K562 (cell line): ENCODE measurements at regions not wholly inside any gene's neighbourhood (a gene's known extent, or its start where the extent isn't known, plus 50 kb on each side); places are given as distances from the start of the nearest gene placed in this dataset.

ENCODE experiments used
- ATAC-seq: fragments of 200-7000 bp; cut with Tn5 transposase; 3 replicates; pipeline ENCODE4 v1.9.1; 2020; ENCODE audit warnings: moderate library complexity
- BruUV-seq: library from RNA; stranded (reverse); fragments of 400-500 nt; replicated peaks from 2 replicates; lab custom pipeline; 2021; lab: Mats Ljungman, UMichigan
- CTCF ChIA-PET: fragments of 300-600 bp; formaldehyde crosslinking; extraction: SDS; loops from one replicate; lab custom pipeline; 2021; ENCODE audit warnings: low intra/inter-chr PET ratio; lab: Yijun Ruan, JAX
- POLR2A ChIA-PET: fragments of 300-600, 350-650 bp; sonication (Branson Sonifier 250); formaldehyde crosslinking; extraction: SDS; loops from one replicate; lab custom pipeline; 2021; ENCODE audit warnings: antibody characterized with exemption, inconsistent platforms; lab: Yijun Ruan, JAX
- DNase-seq, 4 experiments: peaks; one replicate each; pipeline versions ENCODE4 v3.0.0 to v3.0.0-alpha.2; 2011 to 2018; ENCODE audit warnings: low spot score in 3 of 4, mixed read lengths in 3 of 4; ENCODE audit errors: extremely low read depth in 1 of 4
- FAIRE-seq: peaks from 2 replicates; lab custom pipeline; 2011; peaks lifted over from hg19 to GRCh38; lab: Jason Lieb, UNC
- H2AFZ ChIP-seq: 2 replicates; pipeline ENCODE4 v1.6.0; 2011; ENCODE audit warnings: low read depth, low read length, control low read depth, inconsistent platforms
- H3K27ac ChIP-seq: fragments of 200-600 bp; 3 replicates; pipeline ENCODE4 v1.8.0; 2011; ENCODE audit warnings: low read depth, mild to moderate bottlenecking, control low read depth, inconsistent platforms, low read length, moderate library complexity, mixed read lengths; ENCODE audit errors: extremely low read depth
- H3K27me3 ChIP-seq, 2 experiments: fragments of 300-600 bp in 1 of 2; 2 replicates in 1 of 2; 3 replicates in 1 of 2; pipeline versions ENCODE4 v1.6.0 to v1.8.0; 2011; ENCODE audit warnings: inconsistent platforms in 2 of 2, low read length in 2 of 2, mild to moderate bottlenecking in 1 of 2, mixed read lengths in 1 of 2, moderate library complexity in 1 of 2; ENCODE audit not compliant: control insufficient read depth in 2 of 2, insufficient read depth in 2 of 2
- H3K36me3 ChIP-seq: fragments of 300-600 bp; 3 replicates; pipeline ENCODE4 v1.8.0; 2011; ENCODE audit warnings: mild to moderate bottlenecking, low read length, inconsistent platforms; ENCODE audit not compliant: control insufficient read depth, insufficient read depth
- H3K4me1 ChIP-seq, 2 experiments: fragments of 200-600 bp in 1 of 2; replicated peaks in 1 of 2; 2 replicates in 1 of 2; 3 replicates in 1 of 2; pipeline versions ENCODE4 v1.5.1 to v1.8.0; 2011; ENCODE audit warnings: inconsistent platforms in 2 of 2, low read length in 2 of 2, mild to moderate bottlenecking in 1 of 2, mixed read lengths in 1 of 2, moderate library complexity in 1 of 2; ENCODE audit not compliant: control insufficient read depth in 2 of 2, insufficient read depth in 2 of 2
- H3K4me2 ChIP-seq: 2 replicates; pipeline ENCODE4 v1.6.1; 2011; ENCODE audit warnings: low read length, control low read depth, inconsistent platforms, mixed read lengths; ENCODE audit not compliant: insufficient read depth
- H3K4me3 ChIP-seq: fragments of 200-600 bp; sonication (generic), shearing (Covaris generic); 2 replicates; pipeline ENCODE4 v1.5.1; 2016; ENCODE audit warnings: control low read depth, inconsistent platforms
- H3K79me2 ChIP-seq: fragments of 200-600 bp; 3 replicates; pipeline ENCODE4 v1.8.0; 2011; ENCODE audit warnings: low read length, inconsistent platforms; ENCODE audit not compliant: control insufficient read depth, insufficient read depth
- H3K9ac ChIP-seq, 2 experiments: 2 replicates each; pipeline versions ENCODE4 v1.6.0 to v1.6.1; 2011; ENCODE audit warnings: low read depth in 2 of 2, low read length in 2 of 2, control low read depth in 1 of 2, inconsistent platforms in 1 of 2, mild to moderate bottlenecking in 1 of 2, mixed read lengths in 1 of 2; ENCODE audit not compliant: insufficient read depth in 1 of 2
- H3K9me1 ChIP-seq: one replicate; pipeline ENCODE4 v1.6.0; 2011; ENCODE audit warnings: inconsistent platforms, mild to moderate bottlenecking, low read length, moderate library complexity; ENCODE audit not compliant: control insufficient read depth, insufficient read depth
- H3K9me3 ChIP-seq: replicated peaks from 2 replicates; pipeline ENCODE4 v1.5.1; 2011; ENCODE audit warnings: low read depth, low read length, inconsistent platforms; ENCODE audit not compliant: control insufficient read depth, insufficient read depth
- H4K20me1 ChIP-seq: replicated peaks from 2 replicates; pipeline ENCODE4 v1.6.1; 2011; ENCODE audit warnings: low read length, inconsistent platforms, mixed read lengths; ENCODE audit not compliant: control insufficient read depth, insufficient read depth
- CBX5 ChIP-seq: IDR thresholded peaks from 2 replicates; pipeline ENCODE4 v1.6.1; 2014; ENCODE audit warnings: low read depth, borderline replicate concordance
- CHD1 ChIP-seq: fragments of 200-600 bp; sonication (generic); IDR thresholded peaks from one replicate; pipeline ENCODE4 v1.6.1; 2012; ENCODE audit warnings: mild to moderate bottlenecking, moderate library complexity, low read length, inconsistent platforms
- FOXM1 ChIP-seq, 2 experiments: fragments of 450-650 bp in 1 of 2; sonication (generic) in 1 of 2; formaldehyde crosslinking in 1 of 2; IDR thresholded peaks; 2 replicates each; pipeline versions ENCODE4 v1.6.1 to v1.9.0; 2017 to 2022; ENCODE audit warnings: low read depth in 2 of 2, mild to moderate bottlenecking in 2 of 2, missing genetic modification reagents in 1 of 2, moderate library complexity in 1 of 2
- POLR2AphosphoS2 ChIP-seq: IDR thresholded peaks from 2 replicates; pipeline ENCODE4 v1.6.1; 2012; ENCODE audit warnings: low read length, improper control_type of control experiment
- PURB ChIP-seq: sonication (generic); formaldehyde crosslinking; IDR thresholded peaks from 2 replicates; pipeline ENCODE4 v1.9.0; 2021; ENCODE audit warnings: low read depth, mild to moderate bottlenecking, missing genetic modification reagents
- PYGO2 ChIP-seq: fragments of 450-650 bp; IDR thresholded peaks from 2 replicates; pipeline ENCODE4 v1.6.1; 2016; ENCODE audit warnings: mild to moderate bottlenecking, missing genetic modification characterization, moderate library complexity, missing compliant biosample characterization
- RAD51 ChIP-seq: fragments of 450-650 bp; IDR thresholded peaks from 2 replicates; pipeline ENCODE4 v1.7.1; 2016; ENCODE audit warnings: low read depth, mild to moderate bottlenecking, borderline replicate concordance
- SMARCB1 ChIP-seq: IDR thresholded peaks from 2 replicates; pipeline ENCODE4 v1.6.1; 2011; ENCODE audit warnings: improper control_type of control experiment, low read depth; ENCODE audit not compliant: insufficient read length
- SRF ChIP-seq, 2 experiments: fragments of 250-450, 450-650 bp in 1 of 2; sonication (Bioruptor Pico) in 1 of 2; sonication (generic) in 1 of 2; formaldehyde crosslinking; IDR thresholded peaks; 2 replicates each; pipeline versions ENCODE4 v1.5.0 to v1.5.1; 2020 to 2022; ENCODE audit warnings: mild to moderate bottlenecking in 1 of 2, missing genetic modification reagents in 1 of 2
- TARDBP ChIP-seq: fragments of 450-650 bp; IDR thresholded peaks from 2 replicates; pipeline ENCODE4 v1.6.1; 2016
- U2AF2 ChIP-seq: fragments of 200-400 bp; formaldehyde crosslinking; optimal IDR thresholded peaks from 2 replicates; pipeline ENCODE3; 2017; ENCODE audit warnings: low read depth, mild to moderate bottlenecking, low read length
- ZNF445 ChIP-seq: fragments of 250-450 bp; sonication (Bioruptor Pico); IDR thresholded peaks from 2 replicates; pipeline ENCODE4 v1.4.0; 2020; ENCODE audit warnings: low read depth, mild to moderate bottlenecking, moderate library complexity
- ZNF644 ChIP-seq: fragments of 200-800 bp; sonication (Bioruptor generic); IDR thresholded peaks from 2 replicates; pipeline ENCODE4 v1.6.1; 2016; ENCODE audit warnings: low read depth, missing genetic modification characterization, missing compliant biosample characterization
- WGBS: fragments of 100-300 bp; shearing (Covaris generic); methylation state at CpG from one replicate; pipeline ENCODE4 v1.1.6; 2016; ENCODE audit warnings: low coverage, mixed read lengths; ENCODE audit not compliant: insufficient coverage; ENCODE audit errors: missing lambda C conversion rate; 5-methylcytosine and 5-hydroxymethylcytosine counted together
- in situ Hi-C: fragments of 300-500 bp; cut with MboI; formaldehyde crosslinking; loops from 4 replicates; pipeline ENCODE4 v1.15.0; 2018; ENCODE audit warnings: inconsistent platforms, mixed read lengths
- intact Hi-C: fragments of 100-400 bp; cut with micrococcal nuclease; formaldehyde crosslinking; loops from 2 replicates; pipeline ENCODE4 v1.14.2; 2022
- TF ChIP-seq, protein P1 (sequence below): sonication (generic); formaldehyde crosslinking; IDR thresholded peaks from 2 replicates; pipeline ENCODE4 v1.4.0; 2020; ENCODE audit warnings: mild to moderate bottlenecking, missing genetic modification reagents
- TF ChIP-seq, protein P2 (sequence below), 2 experiments: IDR thresholded peaks; 2 replicates each; pipeline ENCODE4 v1.6.1; 2011; ENCODE audit warnings: borderline replicate concordance in 1 of 2, control low read depth in 1 of 2, low read depth in 1 of 2, low read length in 1 of 2, mild to moderate bottlenecking in 1 of 2, mixed read lengths in 1 of 2, moderate library complexity in 1 of 2; ENCODE audit not compliant: insufficient read depth in 1 of 2, insufficient read length in 1 of 2, poor library complexity in 1 of 2, severe bottlenecking in 1 of 2; ENCODE audit errors: extremely low read depth in 1 of 2
- TF ChIP-seq, protein P3 (sequence below): fragments of 450-650 bp; IDR thresholded peaks from 2 replicates; pipeline ENCODE4 v1.6.1; 2018; ENCODE audit not compliant: partially characterized antibody

DNA sequence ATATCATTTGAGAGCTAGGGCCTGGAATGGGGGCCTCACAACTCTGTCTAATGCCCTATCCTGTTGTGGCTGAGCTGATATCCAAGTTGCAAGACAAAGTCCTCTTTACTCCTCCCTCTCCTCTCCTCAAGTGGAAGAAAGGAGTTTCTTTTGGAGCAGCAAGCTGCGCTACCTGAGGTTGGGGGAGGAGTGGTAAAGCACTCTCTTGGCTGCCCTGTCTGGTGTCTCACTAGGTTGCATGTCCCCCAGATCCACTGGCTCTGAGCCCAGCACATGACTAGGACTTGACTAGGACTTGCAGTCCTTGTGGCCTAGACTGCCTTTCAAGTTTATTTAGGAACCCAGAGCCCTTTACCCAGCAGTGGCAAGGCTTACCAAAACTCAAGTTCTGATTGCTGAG, 141.1 kb upstream of the SETMAR start:
- WGBS, result 0% methylated on average over 1 of the region's 1 CpG
- in situ Hi-C loops, result no loop called here
- CTCF ChIA-PET, result no interaction called here
- TF ChIP-seq CBX5 (no peak), CHD1 (no peak), FOXM1 (IDR thresholded peaks at IDR 0.05; ENCODE audit: low read depth) (no peak), FOXM1 (CRISPR knock-in tag; IDR thresholded peaks at IDR 0.05; ENCODE audit: low read depth) (no peak), SMARCB1 (no peak), ZNF644 (no peak), ZNF445 (CRISPR knock-in tag) (no peak), SRF (CRISPR knock-in tag; IDR thresholded peaks at IDR 0.05) (no peak), TARDBP (no peak), POLR2AphosphoS2 (no peak), PURB (CRISPR knock-in tag) (no peak), U2AF2 (no peak), RAD51 (no peak), PYGO2 (no peak)
- TF ChIP-seq, protein P1, sequence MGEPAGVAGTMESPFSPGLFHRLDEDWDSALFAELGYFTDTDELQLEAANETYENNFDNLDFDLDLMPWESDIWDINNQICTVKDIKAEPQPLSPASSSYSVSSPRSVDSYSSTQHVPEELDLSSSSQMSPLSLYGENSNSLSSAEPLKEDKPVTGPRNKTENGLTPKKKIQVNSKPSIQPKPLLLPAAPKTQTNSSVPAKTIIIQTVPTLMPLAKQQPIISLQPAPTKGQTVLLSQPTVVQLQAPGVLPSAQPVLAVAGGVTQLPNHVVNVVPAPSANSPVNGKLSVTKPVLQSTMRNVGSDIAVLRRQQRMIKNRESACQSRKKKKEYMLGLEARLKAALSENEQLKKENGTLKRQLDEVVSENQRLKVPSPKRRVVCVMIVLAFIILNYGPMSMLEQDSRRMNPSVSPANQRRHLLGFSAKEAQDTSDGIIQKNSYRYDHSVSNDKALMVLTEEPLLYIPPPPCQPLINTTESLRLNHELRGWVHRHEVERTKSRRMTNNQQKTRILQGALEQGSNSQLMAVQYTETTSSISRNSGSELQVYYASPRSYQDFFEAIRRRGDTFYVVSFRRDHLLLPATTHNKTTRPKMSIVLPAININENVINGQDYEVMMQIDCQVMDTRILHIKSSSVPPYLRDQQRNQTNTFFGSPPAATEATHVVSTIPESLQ (CRISPR knock-in tag), result no peak
- TF ChIP-seq, protein P2, sequence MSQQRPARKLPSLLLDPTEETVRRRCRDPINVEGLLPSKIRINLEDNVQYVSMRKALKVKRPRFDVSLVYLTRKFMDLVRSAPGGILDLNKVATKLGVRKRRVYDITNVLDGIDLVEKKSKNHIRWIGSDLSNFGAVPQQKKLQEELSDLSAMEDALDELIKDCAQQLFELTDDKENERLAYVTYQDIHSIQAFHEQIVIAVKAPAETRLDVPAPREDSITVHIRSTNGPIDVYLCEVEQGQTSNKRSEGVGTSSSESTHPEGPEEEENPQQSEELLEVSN (IDR thresholded peaks at IDR 0.05; ENCODE audit: borderline replicate concordance in 1 of 2, extremely low read depth in 1 of 2, insufficient read depth in 1 of 2, insufficient read length in 1 of 2, low read depth in 1 of 2, low read length in 1 of 2, poor library complexity in 1 of 2, severe bottlenecking in 1 of 2), result no peak
- TF ChIP-seq, protein P3, sequence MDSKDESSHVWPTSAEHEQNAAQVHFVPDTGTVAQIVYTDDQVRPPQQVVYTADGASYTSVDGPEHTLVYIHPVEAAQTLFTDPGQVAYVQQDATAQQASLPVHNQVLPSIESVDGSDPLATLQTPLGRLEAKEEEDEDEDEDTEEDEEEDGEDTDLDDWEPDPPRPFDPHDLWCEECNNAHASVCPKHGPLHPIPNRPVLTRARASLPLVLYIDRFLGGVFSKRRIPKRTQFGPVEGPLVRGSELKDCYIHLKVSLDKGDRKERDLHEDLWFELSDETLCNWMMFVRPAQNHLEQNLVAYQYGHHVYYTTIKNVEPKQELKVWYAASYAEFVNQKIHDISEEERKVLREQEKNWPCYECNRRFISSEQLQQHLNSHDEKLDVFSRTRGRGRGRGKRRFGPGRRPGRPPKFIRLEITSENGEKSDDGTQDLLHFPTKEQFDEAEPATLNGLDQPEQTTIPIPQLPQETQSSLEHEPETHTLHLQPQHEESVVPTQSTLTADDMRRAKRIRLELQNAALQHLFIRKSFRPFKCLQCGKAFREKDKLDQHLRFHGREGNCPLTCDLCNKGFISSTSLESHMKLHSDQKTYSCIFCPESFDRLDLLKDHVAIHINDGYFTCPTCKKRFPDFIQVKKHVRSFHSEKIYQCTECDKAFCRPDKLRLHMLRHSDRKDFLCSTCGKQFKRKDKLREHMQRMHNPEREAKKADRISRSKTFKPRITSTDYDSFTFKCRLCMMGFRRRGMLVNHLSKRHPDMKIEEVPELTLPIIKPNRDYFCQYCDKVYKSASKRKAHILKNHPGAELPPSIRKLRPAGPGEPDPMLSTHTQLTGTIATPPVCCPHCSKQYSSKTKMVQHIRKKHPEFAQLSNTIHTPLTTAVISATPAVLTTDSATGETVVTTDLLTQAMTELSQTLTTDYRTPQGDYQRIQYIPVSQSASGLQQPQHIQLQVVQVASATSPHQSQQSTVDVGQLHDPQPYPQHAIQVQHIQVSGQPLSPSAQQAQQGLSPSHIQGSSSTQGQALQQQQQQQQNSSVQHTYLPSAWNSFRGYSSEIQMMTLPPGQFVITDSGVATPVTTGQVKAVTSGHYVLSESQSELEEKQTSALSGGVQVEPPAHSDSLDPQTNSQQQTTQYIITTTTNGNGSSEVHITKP, result no peak

More for the DNA sequence above, 141.1 kb upstream of the SETMAR start:
- Histone ChIP-seq H3K9ac (no peak overlapping the region), H3K4me1 (no peaks in the 10 kb centered on the region), H3K4me3 (no peak overlapping the region), H2AFZ (no peak overlapping the region), H3K9me1 (no peaks in the 10 kb centered on the region), H3K4me2 (no peak overlapping the region), H4K20me1 (no peaks in the 10 kb centered on the region), H3K27ac (no peak overlapping the region), H3K9me3 (no peaks in the 10 kb centered on the region), H3K79me2 (no peaks in the 10 kb centered on the region), H3K27me3 (peaks cover 0 to 4% of the 10 kb centered on the region in 2 experiments; a peak in 2 of 5 replicates), H3K36me3 (no peaks in the 10 kb centered on the region)
- ATAC-seq (no peak), DNase-seq (no peak), FAIRE-seq (no peak)
- POLR2A ChIA-PET, result no interaction called here
- intact Hi-C loops, result no loop called here
- no TSS peak for BruUV-seq
